ENCODE measurements at regions not wholly inside any gene's neighbourhood (a gene's known extent, or its start where the extent isn't known, plus 50 kb on each side); places are given as distances from the start of the nearest gene placed in this dataset.

DNA sequence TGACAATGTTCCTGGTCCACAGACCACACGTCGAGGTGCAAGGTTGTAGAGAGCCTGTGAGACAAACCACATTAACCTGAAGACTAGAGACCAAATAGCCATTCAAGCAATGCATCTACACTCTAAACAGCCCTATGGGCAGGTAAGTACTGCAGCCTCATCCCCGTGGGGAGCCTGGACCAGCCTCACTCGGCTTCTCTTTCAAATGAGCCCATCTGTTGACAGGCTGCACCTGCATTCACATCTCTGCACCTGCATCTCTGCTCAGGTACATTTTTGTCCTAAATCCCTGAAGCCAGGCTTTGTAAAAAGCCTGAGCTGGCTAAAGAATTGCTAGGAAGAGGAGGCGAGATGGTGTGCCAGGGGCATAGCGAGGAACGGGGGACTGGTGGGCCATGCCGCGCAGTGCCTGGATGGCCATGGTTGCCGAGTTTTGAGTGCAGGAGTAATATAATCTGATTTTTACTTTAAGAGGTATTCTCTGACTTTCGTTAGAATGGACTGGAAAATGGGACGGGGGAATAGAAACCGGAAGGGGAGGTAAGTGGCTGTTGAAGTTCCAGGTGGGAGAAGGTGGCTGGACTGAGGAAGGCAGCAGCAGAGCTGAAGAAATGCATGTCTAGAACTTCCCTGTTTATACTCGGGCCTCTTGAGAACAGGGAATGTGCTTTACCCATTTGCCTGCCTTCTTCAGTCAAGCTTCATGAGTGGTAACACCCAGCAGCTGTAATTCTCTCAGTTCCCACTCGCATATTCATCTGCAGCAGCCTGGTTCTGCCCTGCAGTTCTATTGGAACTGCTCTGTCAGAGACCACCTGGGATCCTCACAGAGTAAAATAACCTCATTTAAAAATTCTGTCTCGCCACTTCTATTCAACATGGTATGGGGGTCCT, 226.4 kb downstream of the OPA1 start:
- no peak for FAIRE-seq
- H3K9me1 ChIP-seq (ENCODE audit: control insufficient read depth, extremely low read depth, insufficient read depth, low read length) = no peaks in the 10 kb centered on the region

DNA sequence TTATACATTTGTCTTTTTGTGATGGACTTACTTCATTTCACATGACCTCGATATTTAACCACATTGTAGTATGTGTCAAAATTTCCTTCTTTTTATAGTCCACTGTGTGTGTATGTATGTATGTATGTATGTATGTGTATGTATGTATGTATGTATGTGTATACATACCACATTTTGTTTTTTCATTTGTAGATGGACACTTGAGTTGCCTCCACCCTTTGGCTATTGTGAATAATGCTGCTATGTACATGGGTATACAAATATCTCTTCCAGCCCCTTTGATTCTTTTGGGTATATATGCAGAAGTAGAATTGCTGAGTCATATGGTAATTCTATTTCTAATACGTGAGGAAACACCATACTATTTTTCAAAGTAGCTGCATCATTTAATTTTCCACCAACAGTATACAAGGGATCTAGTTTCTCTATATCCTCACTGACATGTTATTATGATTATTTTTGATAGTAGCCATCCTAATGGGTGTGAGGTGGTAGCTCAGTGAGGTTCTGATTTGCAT, 228.2 kb downstream of the OPA1 start:
- dilution Hi-C loops (cut with MboI; ENCODE audit: extremely low pct_ligation_motif_present, low sequenced_read_pairs) = no loop called here
- H3K9ac ChIP-seq (ENCODE audit: control insufficient read depth, extremely low read depth, insufficient read depth, low read length) = no peak overlapping the region
- no peaks in the 10 kb centered on the region for H3K4me1 ChIP-seq (ENCODE audit: control insufficient read depth, extremely low read depth, insufficient read depth, low read length)
- H3K27ac ChIP-seq (ENCODE audit: control insufficient read depth, insufficient read depth, low read length) = no peak overlapping the region
- no peaks in the 10 kb centered on the region for H4K20me1 ChIP-seq (ENCODE audit: control insufficient read depth, extremely low read depth, insufficient read depth, low read length)
- H3K9me3 ChIP-seq (ENCODE audit: control insufficient read depth, low read depth, low read length) = no peaks in the 10 kb centered on the region
- no peak for FAIRE-seq
- H3K27me3 ChIP-seq (ENCODE audit: control insufficient read depth, extremely low read depth, insufficient read depth, low read length) = no peaks in the 10 kb centered on the region
- no peak overlapping the region for H3K4me3 ChIP-seq (ENCODE audit: control insufficient read depth in 2 of 3, extremely low read depth in 1 of 3, insufficient read depth in 2 of 3, low read depth in 1 of 3, low read length in 3 of 3)
- TF ChIP-seq CTCF (optimal IDR thresholded peaks at IDR 0.05 in 1 of 3, IDR thresholded peaks at IDR 0.05 in 1 of 3, conservative IDR thresholded peaks at IDR 0.05 in 1 of 3; ENCODE audit: extremely low read depth in 1 of 3, insufficient read depth in 2 of 3, low read length in 3 of 3) = no peak
- TF ChIP-seq EZH2 (IDR thresholded peaks at IDR 0.05; ENCODE audit: low read length) = no peak
- no peaks in the 10 kb centered on the region for H3K9me1 ChIP-seq (ENCODE audit: control insufficient read depth, extremely low read depth, insufficient read depth, low read length)
- no peak overlapping the region for H2AFZ ChIP-seq (ENCODE audit: control insufficient read depth, low read length)
- H3K79me2 ChIP-seq (ENCODE audit: control insufficient read depth, insufficient read depth, low read length) = no peaks in the 10 kb centered on the region
- no peak for DNase-seq (ENCODE audit: low read depth, low spot score)
- H3K4me2 ChIP-seq (ENCODE audit: control insufficient read depth, extremely low read depth, insufficient read depth, low read depth, low read length) = no peak overlapping the region
- H3K36me3 ChIP-seq (ENCODE audit: control insufficient read depth in 2 of 2, extremely low read depth in 1 of 2, insufficient read depth in 2 of 2, low read length in 2 of 2) = no peaks in the 10 kb centered on the region

More for the DNA sequence above, 226.4 kb downstream of the OPA1 start:
- Histone ChIP-seq H3K4me2 (ENCODE audit: control insufficient read depth, extremely low read depth, insufficient read depth, low read depth, low read length) (no peak overlapping the region), H3K4me3 (ENCODE audit: control insufficient read depth in 2 of 3, extremely low read depth in 1 of 3, insufficient read depth in 2 of 3, low read depth in 1 of 3, low read length in 3 of 3) (no peak overlapping the region), H3K4me1 (ENCODE audit: control insufficient read depth, extremely low read depth, insufficient read depth, low read length) (no peaks in the 10 kb centered on the region), H2AFZ (ENCODE audit: control insufficient read depth, low read length) (no peak overlapping the region), H3K9ac (ENCODE audit: control insufficient read depth, extremely low read depth, insufficient read depth, low read length) (no peak overlapping the region), H3K79me2 (ENCODE audit: control insufficient read depth, insufficient read depth, low read length) (no peaks in the 10 kb centered on the region), H3K27ac (ENCODE audit: control insufficient read depth, insufficient read depth, low read length) (no peak overlapping the region), H4K20me1 (ENCODE audit: control insufficient read depth, extremely low read depth, insufficient read depth, low read length) (no peaks in the 10 kb centered on the region), H3K9me3 (ENCODE audit: control insufficient read depth, low read depth, low read length) (no peaks in the 10 kb centered on the region), H3K27me3 (ENCODE audit: control insufficient read depth, extremely low read depth, insufficient read depth, low read length) (no peaks in the 10 kb centered on the region), H3K36me3 (ENCODE audit: control insufficient read depth in 2 of 2, extremely low read depth in 1 of 2, insufficient read depth in 2 of 2, low read length in 2 of 2) (no peaks in the 10 kb centered on the region)
- TF ChIP-seq CTCF (optimal IDR thresholded peaks at IDR 0.05 in 1 of 3, IDR thresholded peaks at IDR 0.05 in 1 of 3, conservative IDR thresholded peaks at IDR 0.05 in 1 of 3; ENCODE audit: extremely low read depth in 1 of 3, insufficient read depth in 2 of 3, low read length in 3 of 3) (no peak), EZH2 (IDR thresholded peaks at IDR 0.05; ENCODE audit: low read length) (no peak)
- DNase-seq (ENCODE audit: low read depth, low spot score) = no peak
- dilution Hi-C loops (cut with MboI; ENCODE audit: extremely low pct_ligation_motif_present, low sequenced_read_pairs) = no loop called here

Data from keratinocyte (primary cell).